Thymus (tissue), 11 donors: ENCODE measurements at regions not wholly inside any gene's neighbourhood (a gene's known extent, or its start where the extent isn't known, plus 50 kb on each side); places are given as distances from the start of the nearest gene placed in this dataset.

Source experiments
- DNase-seq, 9 donors: peaks; one replicate each; pipeline ENCODE4 v3.0.0-alpha.2; 2013; ENCODE audit warnings: low spot score in 9 of 9, low read depth in 6 of 9, missing footprints in 1 of 9
- H3K27ac ChIP-seq, 2 donors: one replicate each; pipeline ENCODE4 v1.5.1; 2013; ENCODE audit warnings: control low read depth in 1 of 2, low read depth in 1 of 2, low read length in 1 of 2, mild to moderate bottlenecking in 1 of 2, moderate library complexity in 1 of 2
- H3K27me3 ChIP-seq, 2 donors: one replicate each; pipeline ENCODE4 v1.5.1; 2013; ENCODE audit warnings: low read length in 1 of 2; ENCODE audit not compliant: control insufficient read depth in 2 of 2, insufficient read depth in 1 of 2
- H3K36me3 ChIP-seq, 2 donors: one replicate each; pipeline ENCODE4 v1.5.1; 2013; ENCODE audit warnings: low read length in 1 of 2, mild to moderate bottlenecking in 1 of 2, moderate library complexity in 1 of 2; ENCODE audit not compliant: control insufficient read depth in 2 of 2, insufficient read depth in 2 of 2
- H3K4me1 ChIP-seq, 2 donors: one replicate each; pipeline ENCODE4 v1.5.1; 2013; ENCODE audit warnings: low read length in 2 of 2; ENCODE audit not compliant: control insufficient read depth in 2 of 2, insufficient read depth in 2 of 2
- H3K4me3 ChIP-seq, 2 donors: one replicate each; pipeline ENCODE4 v1.5.1; 2013; ENCODE audit warnings: low read length in 2 of 2, control low read depth in 1 of 2, mild to moderate bottlenecking in 1 of 2
- H3K9me3 ChIP-seq, 2 donors: one replicate each; pipeline ENCODE4 v1.5.1; 2013; ENCODE audit warnings: low read length in 1 of 2, mild to moderate bottlenecking in 1 of 2; ENCODE audit not compliant: control insufficient read depth in 2 of 2, insufficient read depth in 1 of 2
- WGBS: extraction: QIAGEN DNeasy Blood & Tissue Kit; methylation state at CpG from one replicate; pipeline ENCODE4 v1.1.7; 2013; 5-methylcytosine and 5-hydroxymethylcytosine counted together
- donor health status: healthy.

GRCh38 chr4:30815685-30816084 is 95.5 kb downstream of the PCDH7 start:
- DNase-seq: no peak
- H3K9me3 ChIP-seq: no peaks in the 10 kb centered on the region
- no peaks in the 10 kb centered on the region for H3K27me3 ChIP-seq
- H3K27ac ChIP-seq: no peak overlapping the region
- H3K4me1 ChIP-seq: no peaks in the 10 kb centered on the region
- no peaks in the 10 kb centered on the region for H3K36me3 ChIP-seq
- 94% methylated on average over 2 of the region's 2 CpGs for WGBS
- H3K4me3 ChIP-seq: no peak overlapping the region

- no peaks in the 10 kb centered on the region for H3K36me3 ChIP-seq
These were observed 97.3 kb downstream of the PCDH7 start for GRCh38 chr4:30817447-30817846.

GRCh38 chr4:30818541-30818940 is 98.4 kb downstream of the PCDH7 start:
- no peak for DNase-seq
- no peak overlapping the region for H3K27ac ChIP-seq
- no peaks in the 10 kb centered on the region for H3K36me3 ChIP-seq
- no peak overlapping the region for H3K4me3 ChIP-seq
- no peaks in the 10 kb centered on the region for H3K9me3 ChIP-seq
- no peaks in the 10 kb centered on the region for H3K27me3 ChIP-seq
- H3K4me1 ChIP-seq: no peaks in the 10 kb centered on the region

More at GRCh38 chr4:30817447-30817846, 97.3 kb downstream of the PCDH7 start:
- DNase-seq: no peak
- no peak overlapping the region for H3K4me3 ChIP-seq
- no peaks in the 10 kb centered on the region for H3K27me3 ChIP-seq
- H3K27ac ChIP-seq: no peak overlapping the region
- H3K9me3 ChIP-seq: no peaks in the 10 kb centered on the region
- no peaks in the 10 kb centered on the region for H3K4me1 ChIP-seq
- 42% methylated on average over 1 of the region's 1 CpG for WGBS

- H3K27ac ChIP-seq: no peak overlapping the region
- no peak overlapping the region for H3K4me3 ChIP-seq
- DNase-seq: no peak
- WGBS: 91% methylated on average over 4 of the region's 4 CpGs
- H3K9me3 ChIP-seq: no peaks in the 10 kb centered on the region
- H3K27me3 ChIP-seq: no peaks in the 10 kb centered on the region
- H3K4me1 ChIP-seq: no peaks in the 10 kb centered on the region
- no peaks in the 10 kb centered on the region for H3K36me3 ChIP-seq
These were observed 101.1 kb downstream of the PCDH7 start for GRCh38 chr4:30821275-30821674.

GRCh38 chr4:30821859-30822612 is 101.9 kb downstream of the PCDH7 start:
- Histone ChIP-seq H3K27me3 (no peaks in the 10 kb centered on the region), H3K4me1 (no peaks in the 10 kb centered on the region), H3K27ac (no peak overlapping the region), H3K9me3 (no peaks in the 10 kb centered on the region), H3K36me3 (no peaks in the 10 kb centered on the region), H3K4me3 (no peak overlapping the region)
- no peak for DNase-seq
- 89% methylated on average over 12 of the region's 12 CpGs for WGBS

GRCh38 chr4:30822911-30823551 is 102.9 kb downstream of the PCDH7 start:
- WGBS: 93% methylated on average over 10 of the region's 10 CpGs
- no peaks in the 10 kb centered on the region for H3K27me3 ChIP-seq
- no peak overlapping the region for H3K4me3 ChIP-seq

GRCh38 chr4:30825008-30825770 is 105.0 kb downstream of the PCDH7 start:
- 92% methylated on average over 1 of the region's 1 CpG for WGBS
- Histone ChIP-seq H3K4me1 (no peaks in the 10 kb centered on the region), H3K27ac (no peak overlapping the region), H3K27me3 (no peaks in the 10 kb centered on the region), H3K4me3 (no peak overlapping the region), H3K36me3 (no peaks in the 10 kb centered on the region), H3K9me3 (no peaks in the 10 kb centered on the region)
- DNase-seq: no peak

More at GRCh38 chr4:30822911-30823551, 102.9 kb downstream of the PCDH7 start:
- no peak for DNase-seq
- no peaks in the 10 kb centered on the region for H3K4me1 ChIP-seq
- no peaks in the 10 kb centered on the region for H3K36me3 ChIP-seq
- H3K27ac ChIP-seq: no peak overlapping the region
- H3K9me3 ChIP-seq: no peaks in the 10 kb centered on the region

- WGBS: 94% methylated on average over 5 of the region's 5 CpGs
- Histone ChIP-seq H3K9me3 (no peaks in the 10 kb centered on the region), H3K27ac (no peak overlapping the region), H3K36me3 (no peaks in the 10 kb centered on the region), H3K4me1 (no peaks in the 10 kb centered on the region), H3K4me3 (no peak overlapping the region), H3K27me3 (no peaks in the 10 kb centered on the region)
- DNase-seq: no peak
These were observed 108.2 kb downstream of the PCDH7 start for GRCh38 chr4:30828264-30828926.

- WGBS: 90% methylated on average over 2 of the region's 2 CpGs
- H3K4me3 ChIP-seq: no peak overlapping the region
- no peaks in the 10 kb centered on the region for H3K9me3 ChIP-seq
- no peak for DNase-seq
- no peaks in the 10 kb centered on the region for H3K4me1 ChIP-seq
- no peaks in the 10 kb centered on the region for H3K36me3 ChIP-seq
- no peaks in the 10 kb centered on the region for H3K27me3 ChIP-seq
- H3K27ac ChIP-seq: no peak overlapping the region
These were observed 112.5 kb downstream of the PCDH7 start for GRCh38 chr4:30832639-30833038.
